DND-41 (cell line): ENCODE measurements at regions not wholly inside any gene's neighbourhood (a gene's known extent, or its start where the extent isn't known, plus 50 kb on each side); places are given as distances from the start of the nearest gene placed in this dataset.
"Not testable (repeated sequence)": the region's sequence is repeated elsewhere in the genome, so short reads cannot be mapped to it uniquely, and the experiment has no call there.

ENCODE experiments used
- ATAC-seq: fragments of 200-7000 bp; cut with Tn5 transposase; 3 replicates; pipeline ENCODE4 v1.9.1; 2021; ENCODE audit warnings: low read depth; ENCODE audit not compliant: insufficient read depth
- DNase-seq: peaks from one replicate; pipeline ENCODE4 v3.0.0-alpha.2; 2020
- H2AFZ ChIP-seq: 2 replicates; pipeline ENCODE4 v1.6.0; 2012; ENCODE audit warnings: low read depth, low read length
- H3K27ac ChIP-seq: 2 replicates; pipeline ENCODE4 v1.5.1; 2012; ENCODE audit warnings: low read length, inconsistent platforms
- H3K27me3 ChIP-seq: fragments of 200-600 bp; sonication (generic); 2 replicates; pipeline ENCODE4 v1.6.0; 2012; ENCODE audit warnings: low read length, mild to moderate bottlenecking, inconsistent platforms; ENCODE audit not compliant: insufficient read depth, poor library complexity
- H3K36me3 ChIP-seq: 2 replicates; pipeline ENCODE4 v1.5.1; 2012; ENCODE audit warnings: low read length, inconsistent platforms; ENCODE audit not compliant: insufficient read depth
- H3K4me1 ChIP-seq: 2 replicates; pipeline ENCODE4 v1.5.1; 2012; ENCODE audit warnings: mild to moderate bottlenecking, low read length; ENCODE audit not compliant: insufficient read depth
- H3K4me2 ChIP-seq: 2 replicates; pipeline ENCODE4 v1.6.0; 2012; ENCODE audit warnings: mild to moderate bottlenecking, moderate library complexity, low read length, inconsistent platforms; ENCODE audit not compliant: insufficient read depth
- H3K4me3 ChIP-seq, 2 experiments: fragments of 200-600 bp in 1 of 2; shearing (Covaris generic) in 1 of 2; 2 replicates each; pipeline ENCODE4 v1.5.1; 2012 to 2016; ENCODE audit warnings: inconsistent platforms in 2 of 2, low read length in 2 of 2, mild to moderate bottlenecking in 2 of 2, low read depth in 1 of 2, moderate library complexity in 1 of 2
- H3K79me2 ChIP-seq: 2 replicates; pipeline ENCODE4 v1.6.0; 2012; ENCODE audit warnings: low read length, inconsistent platforms; ENCODE audit not compliant: insufficient read depth
- H3K9ac ChIP-seq: 2 replicates; pipeline ENCODE4 v1.6.0; 2012; ENCODE audit warnings: low read depth, mild to moderate bottlenecking, inconsistent platforms, low read length, moderate library complexity
- H3K9me3 ChIP-seq: 2 replicates; pipeline ENCODE4 v1.5.1; 2012; ENCODE audit warnings: low read length, moderate library complexity, mild to moderate bottlenecking, inconsistent platforms; ENCODE audit not compliant: insufficient read depth, severe bottlenecking
- H4K20me1 ChIP-seq: 2 replicates; pipeline ENCODE4 v1.6.0; 2012; ENCODE audit warnings: low read length; ENCODE audit not compliant: insufficient read depth
- CTCF ChIP-seq: IDR thresholded peaks from 2 replicates; pipeline ENCODE4 v1.5.1; 2012; ENCODE audit warnings: borderline replicate concordance, low read length, moderate library complexity, mild to moderate bottlenecking; ENCODE audit not compliant: poor library complexity, severe bottlenecking; ENCODE audit errors: extremely low read depth
- EZH2 ChIP-seq: IDR thresholded peaks from 3 replicates; pipeline ENCODE4 v1.6.1; 2012; ENCODE audit warnings: borderline replicate concordance, low read depth, mild to moderate bottlenecking, moderate library complexity, low read length, inconsistent platforms; ENCODE audit not compliant: severe bottlenecking

- H3K4me3 ChIP-seq = no peak overlapping the region
- no peaks in the 10 kb centered on the region for H3K79me2 ChIP-seq
- no peak for ATAC-seq
- no peak overlapping the region for H3K9ac ChIP-seq
- H3K4me1 ChIP-seq = no peaks in the 10 kb centered on the region
- no peaks in the 10 kb centered on the region for H3K9me3 ChIP-seq
- no peaks in the 10 kb centered on the region for H3K36me3 ChIP-seq
- no peak overlapping the region for H2AFZ ChIP-seq
- H3K4me2 ChIP-seq = no peak overlapping the region
- no peaks in the 10 kb centered on the region for H3K27me3 ChIP-seq
- no peaks in the 10 kb centered on the region for H4K20me1 ChIP-seq
- DNase-seq = no peak
- TF ChIP-seq CTCF (no peak), EZH2 (no peak)
- H3K27ac ChIP-seq = no peak overlapping the region
These were observed 189.3 kb upstream of the ROBO1 start for GRCh38 chr3:79957066-79957465.

GRCh38 chr3:79954756-79955155 lies 187.0 kb upstream of the ROBO1 start:
- Histone ChIP-seq H3K4me3 (no peak overlapping the region), H3K9me3 (no peaks in the 10 kb centered on the region), H3K27me3 (no peaks in the 10 kb centered on the region), H4K20me1 (no peaks in the 10 kb centered on the region), H3K79me2 (no peaks in the 10 kb centered on the region), H3K4me1 (no peaks in the 10 kb centered on the region), H3K4me2 (no peak overlapping the region), H3K36me3 (no peaks in the 10 kb centered on the region), H3K9ac (no peak overlapping the region), H2AFZ (no peak overlapping the region), H3K27ac (no peak overlapping the region)
- TF ChIP-seq EZH2 = no peak
- DNase-seq (no peak), ATAC-seq (no peak)

GRCh38 chr3:79953591-79954101 lies 185.8 kb upstream of the ROBO1 start:
- TF ChIP-seq EZH2 (no peak), CTCF (no peak)
- no peak overlapping the region for H3K4me2 ChIP-seq
- no peaks in the 10 kb centered on the region for H3K27me3 ChIP-seq
- H3K36me3 ChIP-seq = no peaks in the 10 kb centered on the region
- ATAC-seq (no peak), DNase-seq (no peak)
- H3K79me2 ChIP-seq = no peaks in the 10 kb centered on the region
- H3K4me1 ChIP-seq = no peaks in the 10 kb centered on the region
- no peak overlapping the region for H3K9ac ChIP-seq
- H3K9me3 ChIP-seq = no peaks in the 10 kb centered on the region
- H3K27ac ChIP-seq = no peak overlapping the region
- no peak overlapping the region for H3K4me3 ChIP-seq
- H2AFZ ChIP-seq = no peak overlapping the region
- H4K20me1 ChIP-seq = no peaks in the 10 kb centered on the region

- not testable (repeated sequence) for H3K4me2 ChIP-seq, H3K9ac ChIP-seq, H3K4me3 ChIP-seq, H3K27me3 ChIP-seq, H3K79me2 ChIP-seq, DNase-seq, H3K36me3 ChIP-seq, H2AFZ ChIP-seq, ATAC-seq, H3K9me3 ChIP-seq, H3K4me1 ChIP-seq, H4K20me1 ChIP-seq, H3K27ac ChIP-seq
These were observed 183.6 kb upstream of the ROBO1 start for GRCh38 chr3:79951426-79951825.
